ENCODE measurements at regions not wholly inside any gene's neighbourhood (a gene's known extent, or its start where the extent isn't known, plus 50 kb on each side); places are given as distances from the start of the nearest gene placed in this dataset.

- Mint-ChIP-seq H3K27me3 (no peaks in the 10 kb centered on the region), H3K4me1 (no peaks in the 10 kb centered on the region), H3K4me3 (no peak overlapping the region), H3K27ac (no peak overlapping the region), H3K36me3 (no peaks in the 10 kb centered on the region), H3K9me3 (no peaks in the 10 kb centered on the region)
Observed at GRCh38 chr5:2299388-2300220, 416.9 kb upstream of the IRX4 start.

- Mint-ChIP-seq H3K4me1 (no peaks in the 10 kb centered on the region), H3K27ac (peak overlapping the region in 1 of 3 donors; percentile 26), H3K9me3 (no peaks in the 10 kb centered on the region), H3K27me3 (no peaks in the 10 kb centered on the region), H3K36me3 (no peaks in the 10 kb centered on the region), H3K4me3 (no peak overlapping the region)
Observed at GRCh38 chr5:2298781-2299180, 416.1 kb upstream of the IRX4 start.

GRCh38 chr5:2297991-2298390 lies 415.3 kb upstream of the IRX4 start:
- no peaks in the 10 kb centered on the region for H3K27me3 Mint-ChIP-seq
- no peak overlapping the region for H3K27ac Mint-ChIP-seq
- H3K4me3 Mint-ChIP-seq, result no peak overlapping the region
- H3K9me3 Mint-ChIP-seq, result peaks cover 0 to 4% (median 3%) of the 10 kb centered on the region in 3 donors
- H3K36me3 Mint-ChIP-seq, result no peaks in the 10 kb centered on the region
- H3K4me1 Mint-ChIP-seq, result no peaks in the 10 kb centered on the region

- Mint-ChIP-seq H3K27me3 (no peaks in the 10 kb centered on the region), H3K4me1 (no peaks in the 10 kb centered on the region)
Observed at GRCh38 chr5:2295476-2295875, 412.8 kb upstream of the IRX4 start.

GRCh38 chr5:2293906-2294305 lies 411.2 kb upstream of the IRX4 start:
- H3K36me3 Mint-ChIP-seq, result no peaks in the 10 kb centered on the region
- no peaks in the 10 kb centered on the region for H3K4me1 Mint-ChIP-seq
- H3K9me3 Mint-ChIP-seq, result peaks cover 0 to 4% (median 3%) of the 10 kb centered on the region in 3 donors
- no peak overlapping the region for H3K4me3 Mint-ChIP-seq
- no peaks in the 10 kb centered on the region for H3K27me3 Mint-ChIP-seq
- no peak overlapping the region for H3K27ac Mint-ChIP-seq

More at GRCh38 chr5:2295476-2295875, 412.8 kb upstream of the IRX4 start:
- H3K4me3 Mint-ChIP-seq, result no peak overlapping the region
- peaks cover 0 to 4% (median 3%) of the 10 kb centered on the region in 3 donors for H3K9me3 Mint-ChIP-seq
- H3K27ac Mint-ChIP-seq, result no peak overlapping the region
- no peaks in the 10 kb centered on the region for H3K36me3 Mint-ChIP-seq

GRCh38 chr5:2291146-2291840 lies 408.6 kb upstream of the IRX4 start:
- peaks cover 2 to 4% (median 3%) of the 10 kb centered on the region in 3 donors for H3K9me3 Mint-ChIP-seq
- H3K4me1 Mint-ChIP-seq, result no peaks in the 10 kb centered on the region
- no peak overlapping the region for H3K27ac Mint-ChIP-seq
- no peak overlapping the region for H3K4me3 Mint-ChIP-seq
- H3K27me3 Mint-ChIP-seq, result no peaks in the 10 kb centered on the region
- no peaks in the 10 kb centered on the region for H3K36me3 Mint-ChIP-seq

- H3K4me3 Mint-ChIP-seq, result no peak overlapping the region
Observed at GRCh38 chr5:2289380-2289779, 406.7 kb upstream of the IRX4 start.

GRCh38 chr5:2288968-2289367 lies 406.2 kb upstream of the IRX4 start:
- H3K4me3 Mint-ChIP-seq, result no peak overlapping the region
- H3K4me1 Mint-ChIP-seq, result no peaks in the 10 kb centered on the region
- H3K27ac Mint-ChIP-seq, result peak overlapping the region in 1 of 3 donors; percentile 50
- peaks cover 3 to 5% (median 4%) of the 10 kb centered on the region in 3 donors for H3K9me3 Mint-ChIP-seq
- H3K36me3 Mint-ChIP-seq, result no peaks in the 10 kb centered on the region
- H3K27me3 Mint-ChIP-seq, result no peaks in the 10 kb centered on the region

More at GRCh38 chr5:2289380-2289779, 406.7 kb upstream of the IRX4 start:
- no peak overlapping the region for H3K27ac Mint-ChIP-seq
- H3K27me3 Mint-ChIP-seq, result no peaks in the 10 kb centered on the region
- peaks cover 3 to 5% (median 4%) of the 10 kb centered on the region in 3 donors for H3K9me3 Mint-ChIP-seq
- no peaks in the 10 kb centered on the region for H3K36me3 Mint-ChIP-seq
- no peaks in the 10 kb centered on the region for H3K4me1 Mint-ChIP-seq

- no peaks in the 10 kb centered on the region for H3K36me3 Mint-ChIP-seq
Observed at GRCh38 chr5:2288466-2288865, 405.7 kb upstream of the IRX4 start.

GRCh38 chr5:2286250-2286649 lies 403.5 kb upstream of the IRX4 start:
- H3K9me3 Mint-ChIP-seq, result peaks cover 0 to 5% (median 0%) of the 10 kb centered on the region in 3 donors
- no peaks in the 10 kb centered on the region for H3K27me3 Mint-ChIP-seq
- H3K27ac Mint-ChIP-seq, result peak overlapping the region in 1 of 3 donors; percentile 62
- H3K36me3 Mint-ChIP-seq, result no peaks in the 10 kb centered on the region
- no peaks in the 10 kb centered on the region for H3K4me1 Mint-ChIP-seq
- H3K4me3 Mint-ChIP-seq, result no peak overlapping the region

More at GRCh38 chr5:2288466-2288865, 405.7 kb upstream of the IRX4 start:
- H3K4me3 Mint-ChIP-seq, result no peak overlapping the region
- peaks cover 3 to 5% (median 4%) of the 10 kb centered on the region in 3 donors for H3K9me3 Mint-ChIP-seq
- H3K27ac Mint-ChIP-seq, result no peak overlapping the region
- no peaks in the 10 kb centered on the region for H3K4me1 Mint-ChIP-seq
- H3K27me3 Mint-ChIP-seq, result no peaks in the 10 kb centered on the region

GRCh38 chr5:2284678-2285077 lies 402.0 kb upstream of the IRX4 start:
- no peak overlapping the region for H3K4me3 Mint-ChIP-seq
- no peaks in the 10 kb centered on the region for H3K4me1 Mint-ChIP-seq
- H3K9me3 Mint-ChIP-seq, result peaks cover 0 to 5% (median 0%) of the 10 kb centered on the region in 3 donors
- no peak overlapping the region for H3K27ac Mint-ChIP-seq
- H3K27me3 Mint-ChIP-seq, result no peaks in the 10 kb centered on the region
- no peaks in the 10 kb centered on the region for H3K36me3 Mint-ChIP-seq

GRCh38 chr5:2283481-2284045 lies 400.8 kb upstream of the IRX4 start:
- Mint-ChIP-seq H3K36me3 (no peaks in the 10 kb centered on the region), H3K9me3 (peaks cover 0 to 5% (median 0%) of the 10 kb centered on the region in 3 donors), H3K4me3 (peak overlapping the region in 1 of 4 donors; percentile 28), H3K4me1 (no peaks in the 10 kb centered on the region), H3K27me3 (no peaks in the 10 kb centered on the region), H3K27ac (no peak overlapping the region)

- no peaks in the 10 kb centered on the region for H3K27me3 Mint-ChIP-seq
- no peak overlapping the region for H3K4me3 Mint-ChIP-seq
- peaks cover 0 to 7% (median 0%) of the 10 kb centered on the region in 3 donors for H3K9me3 Mint-ChIP-seq
- no peaks in the 10 kb centered on the region for H3K36me3 Mint-ChIP-seq
- no peaks in the 10 kb centered on the region for H3K4me1 Mint-ChIP-seq
- no peak overlapping the region for H3K27ac Mint-ChIP-seq
Observed at GRCh38 chr5:2282893-2283292, 400.2 kb upstream of the IRX4 start.

- Mint-ChIP-seq H3K4me3 (no peak overlapping the region), H3K27me3 (no peaks in the 10 kb centered on the region), H3K9me3 (peaks cover 0 to 7% (median 0%) of the 10 kb centered on the region in 3 donors), H3K4me1 (no peaks in the 10 kb centered on the region), H3K36me3 (no peaks in the 10 kb centered on the region), H3K27ac (no peak overlapping the region)
Observed at GRCh38 chr5:2282034-2282690, 399.4 kb upstream of the IRX4 start.

GRCh38 chr5:2281446-2281845 lies 398.7 kb upstream of the IRX4 start:
- Mint-ChIP-seq H3K4me3 (no peak overlapping the region), H3K27me3 (no peaks in the 10 kb centered on the region), H3K9me3 (peaks cover 0 to 6% (median 0%) of the 10 kb centered on the region in 3 donors), H3K36me3 (no peaks in the 10 kb centered on the region), H3K27ac (no peak overlapping the region), H3K4me1 (no peaks in the 10 kb centered on the region)

Measured in IgD-negative memory B cell (primary cell).